Gastroesophageal sphincter (tissue), 3 donors: ENCODE measurements at regions not wholly inside any gene's neighbourhood (a gene's known extent, or its start where the extent isn't known, plus 50 kb on each side); places are given as distances from the start of the nearest gene placed in this dataset.

Experiments used
- CTCF ChIP-seq, 4 experiments: fragments of 200-600 bp in 2 of 4; fragments of 450-650 bp in 2 of 4; sonication (generic) in 1 of 4; IDR thresholded peaks; one replicate each; pipeline ENCODE4 v1.5.1; 2017 to 2019; ENCODE audit warnings: antibody characterized with exemption in 4 of 4, mild to moderate bottlenecking in 2 of 4, moderate library complexity in 2 of 4
- EP300 ChIP-seq: sonication (generic); formaldehyde crosslinking; IDR thresholded peaks from one replicate; pipeline ENCODE4 v1.6.1; 2017; ENCODE audit warnings: antibody characterized with exemption, mild to moderate bottlenecking
- POLR2A ChIP-seq, 2 donors: fragments of 450-650 bp; IDR thresholded peaks; one replicate each; pipeline ENCODE4 v1.6.1; 2017; ENCODE audit warnings: antibody characterized with exemption in 2 of 2, mild to moderate bottlenecking in 2 of 2, moderate library complexity in 1 of 2
- POLR2AphosphoS5 ChIP-seq: sonication (generic); formaldehyde crosslinking; IDR thresholded peaks from one replicate; pipeline ENCODE4 v1.6.1; 2017; ENCODE audit warnings: antibody characterized with exemption

- TF ChIP-seq CTCF (IDR thresholded peaks at IDR 0.05) (no peak), POLR2A (IDR thresholded peaks at IDR 0.05) (no peak), POLR2AphosphoS5 (no peak), EP300 (no peak)
Observed at GRCh38 chr13:70338609-70339008, 230.4 kb upstream of the KLHL1 start.
